H9 (cell line): ENCODE measurements at regions not wholly inside any gene's neighbourhood (a gene's known extent, or its start where the extent isn't known, plus 50 kb on each side); places are given as distances from the start of the nearest gene placed in this dataset.

Experiments
- DNase-seq: peaks from one replicate; pipeline ENCODE4 v3.0.0-alpha.2; 2017
- H2AFZ ChIP-seq: one replicate; pipeline ENCODE4 v1.6.1; 2013; ENCODE audit warnings: mild to moderate bottlenecking, low read length, control low read depth, moderate library complexity
- H2AK5ac ChIP-seq: 2 replicates; pipeline ENCODE4 v1.6.1; 2013; ENCODE audit warnings: low read length, control low read depth, mixed read lengths; ENCODE audit not compliant: insufficient read length
- H2BK120ac ChIP-seq: one replicate; pipeline ENCODE4 v1.6.1; 2013; ENCODE audit warnings: low read depth, mild to moderate bottlenecking, low read length, control low read depth, inconsistent platforms; ENCODE audit not compliant: poor library complexity, severe bottlenecking
- H2BK12ac ChIP-seq: 2 replicates; pipeline ENCODE4 v1.6.1; 2013; ENCODE audit warnings: low read length, control low read depth, mixed read lengths, low read depth; ENCODE audit not compliant: insufficient read length
- H2BK15ac ChIP-seq: 2 replicates; pipeline ENCODE4 v1.6.1; 2013; ENCODE audit warnings: low read depth, low read length, control low read depth
- H2BK20ac ChIP-seq: one replicate; pipeline ENCODE4 v1.6.1; 2013; ENCODE audit warnings: low read depth, mild to moderate bottlenecking, low read length, control low read depth, inconsistent platforms; ENCODE audit not compliant: poor library complexity, severe bottlenecking
- H2BK5ac ChIP-seq: 2 replicates; pipeline ENCODE4 v1.6.1; 2013; ENCODE audit warnings: low read length, control low read depth, mixed read lengths; ENCODE audit not compliant: insufficient read length
- H3K14ac ChIP-seq: 2 replicates; pipeline ENCODE4 v1.6.1; 2013; ENCODE audit warnings: low read length, control low read depth; ENCODE audit not compliant: insufficient read depth
- H3K18ac ChIP-seq: 2 replicates; pipeline ENCODE4 v1.6.1; 2013; ENCODE audit warnings: low read depth, mild to moderate bottlenecking, mixed read lengths, low read length, control low read depth; ENCODE audit not compliant: insufficient read length
- H3K23ac ChIP-seq: 2 replicates; pipeline ENCODE4 v1.6.1; 2013; ENCODE audit warnings: low read length, control low read depth, mixed read lengths, low read depth; ENCODE audit not compliant: insufficient read length
- H3K23me2 ChIP-seq: 2 replicates; pipeline ENCODE4 v1.6.1; 2013; ENCODE audit warnings: low read depth, mild to moderate bottlenecking, mixed read lengths, low read length, control low read depth; ENCODE audit not compliant: insufficient read length, poor library complexity, severe bottlenecking
- H3K27ac ChIP-seq: 2 replicates; pipeline ENCODE4 v1.5.1; 2013; ENCODE audit warnings: low read length, control low read depth, mixed read lengths, low read depth; ENCODE audit not compliant: insufficient read length
- H3K27me3 ChIP-seq: 2 replicates; pipeline ENCODE4 v1.6.1; 2013; ENCODE audit warnings: low read length, control low read depth, inconsistent platforms; ENCODE audit not compliant: insufficient read depth
- H3K4ac ChIP-seq: 2 replicates; pipeline ENCODE4 v1.6.1; 2013; ENCODE audit warnings: low read depth, mild to moderate bottlenecking, control low read depth, inconsistent platforms, low read length, moderate library complexity
- H3K4me1 ChIP-seq: 2 replicates; pipeline ENCODE4 v1.6.1; 2013; ENCODE audit warnings: low read length, control low read depth, inconsistent platforms; ENCODE audit not compliant: insufficient read depth
- H3K4me2 ChIP-seq: 2 replicates; pipeline ENCODE4 v1.6.1; 2013; ENCODE audit warnings: low read length, control low read depth, mixed read lengths; ENCODE audit not compliant: insufficient read length, insufficient read depth
- H3K56ac ChIP-seq: 2 replicates; pipeline ENCODE4 v1.6.1; 2013; ENCODE audit warnings: low read depth, mild to moderate bottlenecking, mixed read lengths, low read length, control low read depth; ENCODE audit not compliant: insufficient read length
- H3K79me1 ChIP-seq: 2 replicates; pipeline ENCODE4 v1.6.1; 2013; ENCODE audit warnings: low read depth, mild to moderate bottlenecking, moderate library complexity, low read length, control low read depth, inconsistent platforms; ENCODE audit not compliant: insufficient read depth, poor library complexity, severe bottlenecking
- H3K79me2 ChIP-seq: 2 replicates; pipeline ENCODE4 v1.6.1; 2013; ENCODE audit warnings: low read length, control low read depth, inconsistent platforms; ENCODE audit not compliant: insufficient read depth
- H3K9ac ChIP-seq: 2 replicates; pipeline ENCODE4 v1.6.1; 2013; ENCODE audit warnings: low read length, control low read depth, mixed read lengths; ENCODE audit not compliant: insufficient read length; ENCODE audit errors: extremely low read depth
- H3K9me3 ChIP-seq: one replicate; pipeline ENCODE4 v1.6.1; 2013; ENCODE audit warnings: low read depth, low read length, inconsistent platforms; ENCODE audit not compliant: control insufficient read depth
- H3T11ph ChIP-seq: one replicate; pipeline ENCODE4 v1.6.1; 2013; ENCODE audit warnings: mild to moderate bottlenecking, low read length, control low read depth, inconsistent platforms
- H4K20me1 ChIP-seq: one replicate; pipeline ENCODE4 v1.6.1; 2013; ENCODE audit not compliant: control insufficient read depth, insufficient read length, insufficient read depth
- H4K5ac ChIP-seq: 2 replicates; pipeline ENCODE4 v1.6.1; 2013; ENCODE audit warnings: low read depth, mild to moderate bottlenecking, mixed read lengths, low read length, control low read depth; ENCODE audit not compliant: insufficient read length
- H4K8ac ChIP-seq: replicated peaks from 2 replicates; pipeline ENCODE4 v1.6.1; 2013; ENCODE audit warnings: low read length, control low read depth, mixed read lengths, low read depth; ENCODE audit not compliant: insufficient read length
- H4K91ac ChIP-seq: 2 replicates; pipeline ENCODE4 v1.6.1; 2013; ENCODE audit warnings: low read depth, mild to moderate bottlenecking, moderate library complexity, mixed read lengths, low read length, control low read depth; ENCODE audit not compliant: insufficient read length
- H3K27ac Mint-ChIP-seq, 3 experiments: 2 replicates in 2 of 3; 3 replicates in 1 of 3; pipeline ENCODE4 v1.8.0; 2020 to 2021; ENCODE audit warnings: mixed read lengths in 3 of 3, mild to moderate bottlenecking in 1 of 3, moderate library complexity in 1 of 3
- H3K27me3 Mint-ChIP-seq: 2 replicates; pipeline ENCODE4 v1.8.0; 2021; ENCODE audit warnings: low read depth, mild to moderate bottlenecking, moderate library complexity, mixed read lengths
- H3K36me3 Mint-ChIP-seq, 3 experiments: 2 replicates in 2 of 3; 3 replicates in 1 of 3; pipeline ENCODE4 v1.8.0; 2020 to 2021; ENCODE audit warnings: low read depth in 3 of 3, mixed read lengths in 3 of 3; ENCODE audit not compliant: insufficient read depth in 1 of 3
- H3K4me1 Mint-ChIP-seq, 2 experiments: 2 replicates each; pipeline ENCODE4 v1.8.0; 2020; ENCODE audit warnings: mixed read lengths in 2 of 2
- H3K4me3 Mint-ChIP-seq, 2 experiments: 2 replicates in 1 of 2; 3 replicates in 1 of 2; pipeline ENCODE4 v1.8.0; 2020 to 2021; ENCODE audit warnings: mild to moderate bottlenecking in 2 of 2, mixed read lengths in 2 of 2, moderate library complexity in 1 of 2
- H3K9me3 Mint-ChIP-seq, 2 experiments: 2 replicates in 1 of 2; 3 replicates in 1 of 2; pipeline ENCODE4 v1.8.0; 2020; ENCODE audit warnings: mild to moderate bottlenecking in 2 of 2, mixed read lengths in 2 of 2, moderate library complexity in 1 of 2
- WGBS: extraction: QIAGEN DNeasy Blood & Tissue Kit; methylation state at CpG from one replicate; pipeline ENCODE4 v1.1.7; 2013; ENCODE audit warnings: missing lambda C conversion rate, low lambda C conversion rate, mixed read lengths; ENCODE audit not compliant: insufficient read length; ENCODE audit errors: extremely low coverage; 5-methylcytosine and 5-hydroxymethylcytosine counted together
- TF ChIP-seq, protein P1 (sequence below): fragments of 200-600 bp; sonication (generic); conservative IDR thresholded peaks from 3 replicates; pipeline ENCODE4 v1.8.0; 2021; ENCODE audit warnings: antibody characterized with exemption, mild to moderate bottlenecking

- Histone ChIP-seq H3K23me2 (no peaks in the 10 kb centered on the region), H2BK20ac (no peak overlapping the region), H3K56ac (no peak overlapping the region), H3T11ph (no peak overlapping the region), H3K9me3 (no peaks in the 10 kb centered on the region), H3K4ac (no peak overlapping the region), H2AFZ (no peak overlapping the region), H4K8ac (no peak overlapping the region), H2BK15ac (no peak overlapping the region), H4K5ac (no peak overlapping the region), H4K20me1 (no peaks in the 10 kb centered on the region), H3K18ac (no peak overlapping the region), H3K4me2 (no peak overlapping the region), H3K27me3 (no peaks in the 10 kb centered on the region), H3K79me1 (no peaks in the 10 kb centered on the region), H3K79me2 (no peaks in the 10 kb centered on the region), H4K91ac (no peak overlapping the region), H2BK5ac (no peak overlapping the region), H3K9ac (no peak overlapping the region), H2BK120ac (no peak overlapping the region), H3K4me1 (peaks cover 2% of the 10 kb centered on the region; the same call in 1 of the 2 replicates), H2BK12ac (no peak overlapping the region), H3K14ac (no peak overlapping the region), H3K23ac (no peak overlapping the region), H3K27ac (no peak overlapping the region), H2AK5ac (no peak overlapping the region)
- Mint-ChIP-seq H3K4me1 (peaks cover 47 to 56% of the 10 kb centered on the region in 2 experiments), H3K4me3 (no peak overlapping the region), H3K27me3 (no peaks in the 10 kb centered on the region; the same call in none of the 2 replicates), H3K9me3 (no peaks in the 10 kb centered on the region; a peak in 1 of 5 replicates), H3K36me3 (no peaks in the 10 kb centered on the region), H3K27ac (peak overlapping the region in 2 of 3 experiments; percentile 29 to 93; a peak in 4 of 7 replicates)
- no CpG with 5 or more reads among the region's 3 CpGs for WGBS
- no peak for DNase-seq
- TF ChIP-seq, protein P1, sequence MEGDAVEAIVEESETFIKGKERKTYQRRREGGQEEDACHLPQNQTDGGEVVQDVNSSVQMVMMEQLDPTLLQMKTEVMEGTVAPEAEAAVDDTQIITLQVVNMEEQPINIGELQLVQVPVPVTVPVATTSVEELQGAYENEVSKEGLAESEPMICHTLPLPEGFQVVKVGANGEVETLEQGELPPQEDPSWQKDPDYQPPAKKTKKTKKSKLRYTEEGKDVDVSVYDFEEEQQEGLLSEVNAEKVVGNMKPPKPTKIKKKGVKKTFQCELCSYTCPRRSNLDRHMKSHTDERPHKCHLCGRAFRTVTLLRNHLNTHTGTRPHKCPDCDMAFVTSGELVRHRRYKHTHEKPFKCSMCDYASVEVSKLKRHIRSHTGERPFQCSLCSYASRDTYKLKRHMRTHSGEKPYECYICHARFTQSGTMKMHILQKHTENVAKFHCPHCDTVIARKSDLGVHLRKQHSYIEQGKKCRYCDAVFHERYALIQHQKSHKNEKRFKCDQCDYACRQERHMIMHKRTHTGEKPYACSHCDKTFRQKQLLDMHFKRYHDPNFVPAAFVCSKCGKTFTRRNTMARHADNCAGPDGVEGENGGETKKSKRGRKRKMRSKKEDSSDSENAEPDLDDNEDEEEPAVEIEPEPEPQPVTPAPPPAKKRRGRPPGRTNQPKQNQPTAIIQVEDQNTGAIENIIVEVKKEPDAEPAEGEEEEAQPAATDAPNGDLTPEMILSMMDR, result no peak
Observed at GRCh38 chr2:160582490-160583145, 89.0 kb upstream of the RBMS1 start.
